ENCODE measurements at regions not wholly inside any gene's neighbourhood (a gene's known extent, or its start where the extent isn't known, plus 50 kb on each side); places are given as distances from the start of the nearest gene placed in this dataset.
A peak's percentile ranks its signal among the peaks of the same experiment; 100 is the strongest.

DNA sequence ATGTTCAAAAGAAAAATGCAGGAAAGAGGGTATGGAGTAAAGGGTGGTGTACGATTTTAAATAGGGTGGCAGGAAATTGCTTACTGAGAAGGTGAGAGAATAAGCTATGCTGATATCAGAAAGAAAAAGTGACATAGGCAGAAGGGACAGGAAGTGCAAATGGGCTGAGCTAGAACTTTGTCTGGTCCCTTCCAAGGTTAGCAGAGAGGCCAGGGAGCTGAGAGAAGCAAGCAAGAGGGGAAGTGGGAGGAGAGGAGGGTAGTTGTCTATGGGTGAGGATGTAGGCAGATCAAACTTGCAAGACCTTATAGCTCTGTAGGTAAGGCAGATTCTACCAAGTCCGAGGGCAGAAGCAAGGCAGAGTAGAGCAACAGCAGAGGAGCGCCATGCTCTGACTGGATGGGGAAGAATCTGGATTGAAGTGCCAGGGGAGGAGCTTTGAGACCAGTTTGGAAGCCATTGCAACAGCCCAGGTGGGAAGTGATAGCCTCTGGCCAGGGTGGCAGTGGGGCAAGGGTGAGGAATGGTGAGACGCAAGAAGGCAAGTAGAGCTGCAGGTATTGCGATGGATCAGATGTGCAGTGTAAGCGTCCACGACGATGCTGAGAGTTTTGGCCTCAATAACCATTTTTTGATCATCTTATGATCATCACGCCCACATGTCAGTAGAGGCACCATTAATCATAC, 134.4 kb upstream of the APCDD1 start:
- H3K9me3 ChIP-seq (ENCODE audit: control insufficient read depth, low read length): no peaks in the 10 kb centered on the region
- DNase-seq (no peak), ATAC-seq (no peak)
- no peak overlapping the region for H3K4me3 ChIP-seq (ENCODE audit: low read length)
- intact Hi-C loops (cut with DNase I): no loop called here
- H3K27me3 ChIP-seq (ENCODE audit: control insufficient read depth, insufficient read depth): no peaks in the 10 kb centered on the region
- WGBS: 93% methylated on average over 9 of the region's 9 CpGs
- no peaks in the 10 kb centered on the region for H3K4me1 ChIP-seq (ENCODE audit: control insufficient read depth, insufficient read depth, low read length)
- H3K27ac ChIP-seq (ENCODE audit: low read length): no peak overlapping the region

DNA sequence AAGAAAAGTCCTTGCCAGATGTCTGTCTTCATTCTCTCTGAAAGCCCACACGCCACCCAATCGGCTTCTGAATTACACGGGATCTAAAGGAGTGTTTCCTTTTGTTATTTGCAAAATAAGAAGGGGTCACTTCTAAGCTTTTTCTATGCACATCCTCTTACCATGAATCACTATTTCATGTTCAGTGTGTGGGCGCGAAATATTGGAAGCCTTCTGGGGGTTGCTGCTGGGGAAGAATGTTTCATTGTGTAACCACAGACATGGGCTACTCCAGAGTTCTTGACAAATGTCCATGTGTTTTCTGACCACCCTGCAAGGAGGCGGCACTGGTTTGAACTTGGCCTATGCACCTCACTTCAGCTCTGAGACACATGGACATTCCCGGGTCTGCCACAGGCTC, 133.6 kb upstream of the APCDD1 start:
- no peak overlapping the region for H3K27ac ChIP-seq (ENCODE audit: low read length)
- no peaks in the 10 kb centered on the region for H3K4me1 ChIP-seq (ENCODE audit: control insufficient read depth, insufficient read depth, low read length)
- 76% methylated on average over 7 of the region's 7 CpGs for WGBS
- H3K9me3 ChIP-seq (ENCODE audit: control insufficient read depth, low read length): no peaks in the 10 kb centered on the region
- ATAC-seq (peak in 1 of 2 donors; percentile 39), DNase-seq (no peak)
- H3K27me3 ChIP-seq (ENCODE audit: control insufficient read depth, insufficient read depth): no peaks in the 10 kb centered on the region
- intact Hi-C loops (cut with DNase I): no loop called here
- H3K4me3 ChIP-seq (ENCODE audit: low read length): no peak overlapping the region

DNA sequence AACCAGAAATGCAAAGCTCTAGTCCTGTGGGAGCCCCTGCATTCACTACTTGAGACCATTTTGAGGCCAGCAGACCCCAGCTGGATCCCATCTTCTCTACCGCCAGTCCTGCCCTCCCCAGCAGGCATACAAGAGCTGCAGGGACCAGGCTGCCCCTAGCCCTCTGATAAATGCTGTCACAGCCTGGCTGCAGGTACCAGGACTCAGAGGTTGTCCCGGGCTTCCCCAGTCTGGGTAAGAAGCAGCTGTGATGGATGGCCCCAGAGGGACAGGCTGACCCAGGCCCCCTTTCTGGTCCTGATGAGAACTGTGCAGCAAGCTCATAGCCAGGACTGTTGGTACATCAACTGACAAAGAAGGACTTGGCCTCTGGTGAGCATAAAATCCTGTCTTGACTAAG, 132.9 kb upstream of the APCDD1 start:
- H3K9me3 ChIP-seq (ENCODE audit: control insufficient read depth, low read length): no peaks in the 10 kb centered on the region
- no peaks in the 10 kb centered on the region for H3K27me3 ChIP-seq (ENCODE audit: control insufficient read depth, insufficient read depth)
- no peak for ATAC-seq
- no peak overlapping the region for H3K4me3 ChIP-seq (ENCODE audit: low read length)
- no peak for DNase-seq
- WGBS: 89% methylated on average over 2 of the region's 2 CpGs
- intact Hi-C loops (cut with DNase I): no loop called here
- H3K27ac ChIP-seq (ENCODE audit: low read length): no peak overlapping the region
- no peaks in the 10 kb centered on the region for H3K4me1 ChIP-seq (ENCODE audit: control insufficient read depth, insufficient read depth, low read length)

DNA sequence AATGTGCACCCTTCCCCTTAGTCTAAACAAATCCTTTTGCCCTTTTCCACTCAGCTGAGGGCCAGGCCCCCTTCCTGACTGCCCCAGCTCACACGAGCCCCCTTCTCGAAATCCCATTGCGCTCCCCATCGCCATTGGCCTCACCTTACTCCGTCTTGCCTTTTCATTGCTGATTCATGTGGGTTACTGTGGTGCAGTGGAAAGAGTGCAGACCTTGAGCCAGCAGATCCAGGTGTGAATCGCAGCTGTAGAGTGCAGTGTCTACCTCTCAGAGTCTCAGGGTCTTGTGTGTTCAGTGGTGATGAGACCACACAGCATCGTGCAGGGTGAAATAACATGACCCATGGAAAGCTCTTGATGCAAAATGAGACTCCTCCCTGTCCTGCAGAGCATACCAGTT, 132.4 kb upstream of the APCDD1 start:
- ATAC-seq: no peak
- Histone ChIP-seq H3K4me3 (ENCODE audit: low read length) (no peak overlapping the region), H3K4me1 (ENCODE audit: control insufficient read depth, insufficient read depth, low read length) (no peaks in the 10 kb centered on the region), H3K9me3 (ENCODE audit: control insufficient read depth, low read length) (no peaks in the 10 kb centered on the region), H3K27me3 (ENCODE audit: control insufficient read depth, insufficient read depth) (no peaks in the 10 kb centered on the region), H3K27ac (ENCODE audit: low read length) (no peak overlapping the region)
- 92% methylated on average over 7 of the region's 7 CpGs for WGBS
- intact Hi-C loops (cut with DNase I): no loop called here
- DNase-seq: no peak

DNA sequence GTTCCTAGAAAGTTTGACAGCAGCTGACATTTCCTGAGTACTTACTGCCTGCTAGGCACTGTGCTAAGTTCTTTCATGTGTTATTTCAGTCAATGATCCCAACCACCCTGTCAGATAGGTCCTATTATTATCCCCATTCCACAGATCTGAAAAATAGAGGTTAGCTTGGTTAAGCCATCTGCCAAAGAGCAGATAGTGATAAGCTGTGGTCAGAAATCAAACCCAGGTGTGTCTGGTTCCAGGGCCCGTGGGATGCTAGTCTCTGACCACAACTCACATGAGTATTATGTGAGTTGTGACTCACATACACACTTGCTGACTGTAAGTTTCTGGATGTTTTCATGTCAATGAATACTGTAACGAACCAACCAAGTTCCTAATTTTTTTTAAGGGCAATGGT, 132.0 kb upstream of the APCDD1 start:
- ATAC-seq (no peak), DNase-seq (no peak)
- intact Hi-C loops (cut with DNase I): no loop called here
- Histone ChIP-seq H3K27ac (ENCODE audit: low read length) (no peak overlapping the region), H3K4me3 (ENCODE audit: low read length) (no peak overlapping the region), H3K27me3 (ENCODE audit: control insufficient read depth, insufficient read depth) (no peaks in the 10 kb centered on the region), H3K4me1 (ENCODE audit: control insufficient read depth, insufficient read depth, low read length) (no peaks in the 10 kb centered on the region), H3K9me3 (ENCODE audit: control insufficient read depth, low read length) (no peaks in the 10 kb centered on the region)
- WGBS: 95% methylated on average over 2 of the region's 2 CpGs

DNA sequence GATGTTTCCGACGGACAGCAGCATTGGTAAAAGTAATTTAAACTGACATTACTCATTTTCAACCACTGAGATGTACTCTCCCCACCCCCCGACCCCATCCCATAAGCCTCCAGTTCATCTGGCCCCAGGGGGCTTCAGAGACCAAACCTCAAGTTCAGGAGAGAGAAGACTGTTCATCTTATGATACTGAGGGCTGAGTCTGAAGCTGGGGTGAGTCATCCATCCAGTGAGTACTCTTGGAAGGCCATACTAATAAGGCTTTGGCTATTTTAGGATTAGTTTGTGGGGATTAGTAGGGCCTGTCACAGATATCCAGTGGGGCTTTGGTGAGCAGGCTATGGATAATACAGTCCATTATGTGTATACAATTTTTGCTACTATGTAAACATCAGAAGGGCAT, 125.3 kb upstream of the APCDD1 start:
- 83% methylated on average over 3 of the region's 3 CpGs for WGBS
- intact Hi-C loops (cut with DNase I): no loop called here
- Histone ChIP-seq H3K27ac (ENCODE audit: low read length) (no peak overlapping the region), H3K4me1 (ENCODE audit: control insufficient read depth, insufficient read depth, low read length) (no peaks in the 10 kb centered on the region), H3K9me3 (ENCODE audit: control insufficient read depth, low read length) (no peaks in the 10 kb centered on the region), H3K27me3 (ENCODE audit: control insufficient read depth, insufficient read depth) (no peaks in the 10 kb centered on the region), H3K4me3 (ENCODE audit: low read length) (no peak overlapping the region)
- DNase-seq: no peak
- ATAC-seq: no peak

DNA sequence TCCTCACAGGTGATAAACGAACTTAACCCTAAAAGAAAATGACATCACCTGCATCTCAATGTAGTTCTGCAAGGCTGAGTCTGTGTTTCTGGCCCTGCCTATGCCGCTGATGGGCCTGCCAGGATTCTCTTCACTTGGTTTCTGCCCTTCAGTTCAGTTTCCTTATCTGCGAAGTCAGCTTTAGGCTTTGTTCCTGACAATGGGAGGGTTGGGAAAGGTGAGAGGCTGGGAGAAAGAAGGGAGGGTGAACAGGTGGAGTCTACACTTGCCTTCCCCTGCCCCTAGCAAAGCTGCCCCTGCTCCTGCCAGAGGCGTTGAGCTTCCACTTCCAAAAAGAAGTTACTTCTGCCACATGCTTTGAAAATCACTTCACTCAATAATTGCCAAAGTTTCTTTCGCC, 124.0 kb upstream of the APCDD1 start:
- no peak overlapping the region for H3K27ac ChIP-seq (ENCODE audit: low read length)
- WGBS: 83% methylated on average over 5 of the region's 5 CpGs
- H3K9me3 ChIP-seq (ENCODE audit: control insufficient read depth, low read length): no peaks in the 10 kb centered on the region
- H3K27me3 ChIP-seq (ENCODE audit: control insufficient read depth, insufficient read depth): no peaks in the 10 kb centered on the region
- DNase-seq: no peak
- no peak for ATAC-seq
- no peaks in the 10 kb centered on the region for H3K4me1 ChIP-seq (ENCODE audit: control insufficient read depth, insufficient read depth, low read length)
- H3K4me3 ChIP-seq (ENCODE audit: low read length): no peak overlapping the region
- intact Hi-C loops (cut with DNase I): no loop called here

DNA sequence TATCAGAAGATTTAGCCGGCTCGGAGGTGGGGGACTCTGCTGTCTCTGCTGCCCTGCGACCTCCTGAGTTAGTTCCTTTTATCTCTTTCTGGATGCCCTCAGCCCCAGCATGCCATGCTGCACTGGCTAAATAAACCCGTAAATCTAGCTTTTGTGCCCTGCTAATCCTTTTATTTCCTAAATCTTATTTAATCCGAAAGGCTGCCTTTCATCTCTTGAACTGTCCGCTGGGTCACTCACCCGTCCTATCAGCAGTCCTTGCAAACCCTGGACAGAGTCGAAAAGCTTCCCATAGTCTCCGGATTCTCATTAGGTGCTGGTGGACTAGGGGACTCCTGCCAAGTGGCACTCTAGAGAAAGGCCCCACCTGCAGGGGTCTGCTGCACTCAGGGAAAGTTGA, 122.0 kb upstream of the APCDD1 start:
- H3K27ac ChIP-seq (ENCODE audit: low read length): no peak overlapping the region

DNA sequence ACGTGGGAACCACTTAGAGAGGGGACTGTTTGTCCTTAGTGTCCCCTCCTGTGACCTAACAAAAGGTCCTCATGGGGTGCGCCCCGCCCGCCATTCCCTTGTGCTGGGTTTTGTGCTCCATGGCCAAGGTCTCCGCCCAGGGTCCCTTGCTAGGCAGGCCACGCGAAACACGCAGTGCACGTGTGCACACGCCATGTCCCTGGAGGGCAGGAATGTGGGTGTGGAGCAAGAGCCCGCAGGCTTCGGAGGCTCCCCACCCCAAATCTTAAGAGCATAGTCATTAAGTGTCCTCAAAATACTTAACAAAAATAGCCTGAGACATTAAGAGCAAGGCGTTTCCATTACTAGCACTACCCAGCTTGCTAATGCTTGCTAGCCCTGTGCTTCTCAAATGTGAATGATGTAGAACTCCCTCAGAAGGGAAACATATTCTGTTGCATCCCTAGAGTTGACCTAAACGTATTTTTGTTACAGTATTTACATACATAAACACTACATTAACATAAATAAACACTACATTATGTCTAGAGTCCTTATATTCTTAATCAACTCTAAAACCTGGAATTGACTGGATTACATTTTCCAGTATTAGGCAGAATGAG, 117.6 kb upstream of the APCDD1 start:
- peak in 1 of 3 donors; percentile 57 for DNase-seq
- intact Hi-C loops (cut with DNase I): no loop called here

More for the DNA sequence above, 122.0 kb upstream of the APCDD1 start:
- DNase-seq: no peak
- Histone ChIP-seq H3K4me3 (ENCODE audit: low read length) (no peak overlapping the region), H3K9me3 (ENCODE audit: control insufficient read depth, low read length) (no peaks in the 10 kb centered on the region), H3K27me3 (ENCODE audit: control insufficient read depth, insufficient read depth) (no peaks in the 10 kb centered on the region), H3K4me1 (ENCODE audit: control insufficient read depth, insufficient read depth, low read length) (no peaks in the 10 kb centered on the region)
- intact Hi-C loops (cut with DNase I): no loop called here
- no peak for ATAC-seq
- 90% methylated on average over 9 of the region's 9 CpGs for WGBS

DNA sequence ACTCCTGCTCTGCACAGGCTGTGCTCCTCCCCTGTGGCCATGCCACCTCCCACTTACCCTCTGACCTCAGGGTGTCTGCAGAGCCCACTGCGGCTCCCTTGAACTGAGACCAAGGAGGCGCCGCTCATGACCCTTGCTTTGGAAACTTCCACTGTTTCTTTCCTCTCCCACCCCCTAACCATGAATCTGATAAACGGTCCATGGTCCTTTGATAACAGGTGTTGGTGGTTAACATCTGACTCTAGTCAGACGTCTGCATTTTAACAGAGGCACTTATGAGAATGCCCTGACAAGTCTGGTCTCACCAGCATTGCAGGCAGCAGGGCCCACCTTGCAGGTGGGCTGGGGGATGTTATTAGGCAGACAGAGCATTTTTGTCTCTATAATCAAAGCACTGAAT, 113.6 kb upstream of the APCDD1 start:
- DNase-seq: no peak

More for the DNA sequence above, 117.6 kb upstream of the APCDD1 start:
- ATAC-seq: no peak
- Histone ChIP-seq H3K4me1 (ENCODE audit: control insufficient read depth, insufficient read depth, low read length) (no peaks in the 10 kb centered on the region), H3K27ac (ENCODE audit: low read length) (no peak overlapping the region), H3K9me3 (ENCODE audit: control insufficient read depth, low read length) (no peaks in the 10 kb centered on the region), H3K27me3 (ENCODE audit: control insufficient read depth, insufficient read depth) (no peaks in the 10 kb centered on the region), H3K4me3 (ENCODE audit: low read length) (no peak overlapping the region)
- WGBS: 90% methylated on average over 14 of the region's 14 CpGs

DNA sequence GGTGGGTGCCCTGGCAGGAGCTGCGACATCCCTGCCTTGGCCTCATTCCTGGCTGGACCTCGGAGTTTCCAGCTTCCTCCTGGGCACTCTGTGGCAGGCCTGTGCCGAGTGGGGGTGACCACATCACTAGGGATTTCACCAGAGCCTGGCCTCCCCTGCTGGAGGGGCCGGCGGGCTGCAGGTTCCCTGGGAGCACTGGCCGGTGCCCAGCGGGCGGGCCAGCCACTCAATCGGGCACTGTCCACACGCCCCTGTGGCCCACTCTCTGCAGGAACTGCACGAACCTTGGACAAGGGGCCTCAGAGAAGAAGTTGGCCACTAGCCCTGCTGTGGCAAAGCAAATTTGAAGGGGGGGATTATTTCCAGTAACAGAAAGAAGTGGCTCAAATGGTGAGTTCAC, 110.7 kb upstream of the APCDD1 start:
- Histone ChIP-seq H3K4me3 (ENCODE audit: low read length) (no peak overlapping the region), H3K27me3 (ENCODE audit: control insufficient read depth, insufficient read depth) (no peaks in the 10 kb centered on the region), H3K9me3 (ENCODE audit: control insufficient read depth, low read length) (no peaks in the 10 kb centered on the region), H3K4me1 (ENCODE audit: control insufficient read depth, insufficient read depth, low read length) (no peaks in the 10 kb centered on the region), H3K27ac (ENCODE audit: low read length) (no peak overlapping the region)
- ATAC-seq: peak; percentile 49 to 56
- intact Hi-C loops (cut with DNase I): no loop called here
- DNase-seq: no peak
- 79% methylated on average over 11 of the region's 11 CpGs for WGBS

More for the DNA sequence above, 113.6 kb upstream of the APCDD1 start:
- Histone ChIP-seq H3K27ac (ENCODE audit: low read length) (no peak overlapping the region), H3K9me3 (ENCODE audit: control insufficient read depth, low read length) (no peaks in the 10 kb centered on the region), H3K27me3 (ENCODE audit: control insufficient read depth, insufficient read depth) (no peaks in the 10 kb centered on the region), H3K4me3 (ENCODE audit: low read length) (no peak overlapping the region), H3K4me1 (ENCODE audit: control insufficient read depth, insufficient read depth, low read length) (no peaks in the 10 kb centered on the region)
- WGBS: 83% methylated on average over 5 of the region's 5 CpGs
- no peak for ATAC-seq
- intact Hi-C loops (cut with DNase I): no loop called here

Data from right cardiac atrium (tissue), 5 donors.